ENCODE measurements at regions not wholly inside any gene's neighbourhood (a gene's known extent, or its start where the extent isn't known, plus 50 kb on each side); places are given as distances from the start of the nearest gene placed in this dataset.

- TF ChIP-seq EZH2phosphoT487 (IDR thresholded peaks at IDR 0.05; ENCODE audit: borderline replicate concordance, low read length) (no peak), CTCF (IDR thresholded peaks at IDR 0.05; ENCODE audit: low read depth, low read length, poor library complexity, severe bottlenecking) (no peak)
Observed at GRCh38 chr1:197843401-197843800, 59.0 kb upstream of the C1orf53 start.
